Mesodermal cell (in vitro differentiated cells): ENCODE measurements at regions not wholly inside any gene's neighbourhood (a gene's known extent, or its start where the extent isn't known, plus 50 kb on each side); places are given as distances from the start of the nearest gene placed in this dataset.

Experiments
- H3K27ac ChIP-seq: 2 replicates; pipeline ENCODE4 v1.7.0; 2013; ENCODE audit warnings: mild to moderate bottlenecking, low read depth, low read length, moderate library complexity; ENCODE audit not compliant: severe bottlenecking
- H3K36me3 ChIP-seq: 2 replicates; pipeline ENCODE4 v1.7.1; 2013; ENCODE audit warnings: mild to moderate bottlenecking, low read length, moderate library complexity; ENCODE audit not compliant: control insufficient read depth, insufficient read depth
- H3K4me1 ChIP-seq: one replicate; pipeline ENCODE4 v1.7.1; 2013; ENCODE audit warnings: mild to moderate bottlenecking, low read length; ENCODE audit not compliant: insufficient read depth, control insufficient read depth, poor library complexity, severe bottlenecking
- H3K4me3 ChIP-seq: 2 replicates; pipeline ENCODE4 v1.7.0; 2013; ENCODE audit warnings: low read length, control low read depth, mild to moderate bottlenecking; ENCODE audit not compliant: insufficient read depth, poor library complexity, severe bottlenecking; ENCODE audit errors: extremely low read depth
- H3K9me3 ChIP-seq: 2 replicates; pipeline ENCODE4 v1.7.1; 2013; ENCODE audit warnings: mild to moderate bottlenecking, low read length, moderate library complexity; ENCODE audit not compliant: control insufficient read depth
- WGBS, 2 experiments: methylation state at CpG; one replicate each; pipeline ENCODE4 v1.1.5; 2013; ENCODE audit warnings: missing lambda C conversion rate in 2 of 2; ENCODE audit not compliant: insufficient coverage in 2 of 2; 5-methylcytosine and 5-hydroxymethylcytosine counted together

GRCh38 chr5:145118611-145119010 lies 716.5 kb downstream of the PRELID2 start:
- H3K4me3 ChIP-seq, result no peak overlapping the region
- H3K36me3 ChIP-seq, result no peaks in the 10 kb centered on the region
- no peak overlapping the region for H3K27ac ChIP-seq
- H3K9me3 ChIP-seq, result no peaks in the 10 kb centered on the region
- WGBS, 2 experiments, result 100% methylated on average over 1 of the region's 2 CpGs; no CpG with 5 or more reads in 1 of the 2 experiments
- H3K4me1 ChIP-seq, result no peaks in the 10 kb centered on the region

GRCh38 chr5:145118127-145118526 lies 717.0 kb downstream of the PRELID2 start:
- Histone ChIP-seq H3K4me1 (no peaks in the 10 kb centered on the region), H3K4me3 (no peak overlapping the region), H3K9me3 (no peaks in the 10 kb centered on the region), H3K27ac (no peak overlapping the region), H3K36me3 (no peaks in the 10 kb centered on the region)
- WGBS, 2 experiments, result no CpG with 5 or more reads among the region's 1 CpG

- Histone ChIP-seq H3K36me3 (no peaks in the 10 kb centered on the region), H3K4me1 (no peaks in the 10 kb centered on the region), H3K27ac (no peak overlapping the region), H3K4me3 (no peak overlapping the region), H3K9me3 (no peaks in the 10 kb centered on the region)
- WGBS, 2 experiments, result 86 to 93% methylated on average over 3 to 4 of the region's 4 CpGs
These were observed 717.9 kb downstream of the PRELID2 start for GRCh38 chr5:145117285-145117684.

- H3K36me3 ChIP-seq, result no peaks in the 10 kb centered on the region
- H3K4me3 ChIP-seq, result no peak overlapping the region
- no peaks in the 10 kb centered on the region for H3K9me3 ChIP-seq
- H3K27ac ChIP-seq, result no peak overlapping the region
- 54 to 71% methylated on average over 2 of the region's 3 CpGs for WGBS, 2 experiments
- H3K4me1 ChIP-seq, result peaks cover 6% of the 10 kb centered on the region
These were observed 723.7 kb downstream of the PRELID2 start for GRCh38 chr5:145111420-145111819.

- Histone ChIP-seq H3K9me3 (no peaks in the 10 kb centered on the region), H3K27ac (no peak overlapping the region), H3K4me3 (no peak overlapping the region), H3K36me3 (no peaks in the 10 kb centered on the region), H3K4me1 (peaks cover 6% of the 10 kb centered on the region)
These were observed 724.3 kb downstream of the PRELID2 start for GRCh38 chr5:145110834-145111233.

GRCh38 chr5:145110181-145110580 lies 725.0 kb downstream of the PRELID2 start:
- Histone ChIP-seq H3K27ac (no peak overlapping the region), H3K4me3 (no peak overlapping the region), H3K36me3 (no peaks in the 10 kb centered on the region), H3K9me3 (no peaks in the 10 kb centered on the region), H3K4me1 (peaks cover 6% of the 10 kb centered on the region)
- no CpG with 5 or more reads among the region's 5 CpGs for WGBS, 2 experiments

- Histone ChIP-seq H3K4me1 (no peaks in the 10 kb centered on the region), H3K4me3 (no peak overlapping the region), H3K9me3 (no peaks in the 10 kb centered on the region), H3K27ac (peak overlapping the region; percentile 16), H3K36me3 (no peaks in the 10 kb centered on the region)
- WGBS, 2 experiments, result 100% methylated on average over 1 to 2 of the region's 3 CpGs
These were observed 729.8 kb downstream of the PRELID2 start for GRCh38 chr5:145105384-145105783.

GRCh38 chr5:145104106-145104505 lies 731.0 kb downstream of the PRELID2 start:
- Histone ChIP-seq H3K36me3 (no peaks in the 10 kb centered on the region), H3K27ac (no peak overlapping the region), H3K4me1 (no peaks in the 10 kb centered on the region), H3K9me3 (no peaks in the 10 kb centered on the region), H3K4me3 (no peak overlapping the region)

- Histone ChIP-seq H3K27ac (no peak overlapping the region), H3K4me3 (no peak overlapping the region), H3K36me3 (no peaks in the 10 kb centered on the region), H3K4me1 (no peaks in the 10 kb centered on the region), H3K9me3 (no peaks in the 10 kb centered on the region)
- no CpG with 5 or more reads among the region's 3 CpGs for WGBS, 2 experiments
These were observed 733.9 kb downstream of the PRELID2 start for GRCh38 chr5:145101246-145101645.

- Histone ChIP-seq H3K27ac (no peak overlapping the region), H3K9me3 (no peaks in the 10 kb centered on the region), H3K36me3 (no peaks in the 10 kb centered on the region), H3K4me1 (no peaks in the 10 kb centered on the region), H3K4me3 (no peak overlapping the region)
- WGBS, 2 experiments, result 100% methylated on average over 1 of the region's 1 CpG
These were observed 745.0 kb downstream of the PRELID2 start for GRCh38 chr5:145090115-145090514.

GRCh38 chr5:145084834-145085233 lies 750.3 kb downstream of the PRELID2 start:
- Histone ChIP-seq H3K36me3 (no peaks in the 10 kb centered on the region), H3K4me1 (no peaks in the 10 kb centered on the region), H3K4me3 (no peak overlapping the region), H3K27ac (no peak overlapping the region), H3K9me3 (no peaks in the 10 kb centered on the region)
- WGBS, 2 experiments, result 93 to 100% methylated on average over 2 of the region's 2 CpGs

- Histone ChIP-seq H3K4me3 (no peak overlapping the region), H3K36me3 (no peaks in the 10 kb centered on the region), H3K4me1 (no peaks in the 10 kb centered on the region), H3K27ac (no peak overlapping the region), H3K9me3 (no peaks in the 10 kb centered on the region)
- 83 to 94% methylated on average over 5 of the region's 6 CpGs for WGBS, 2 experiments
These were observed 758.1 kb downstream of the PRELID2 start for GRCh38 chr5:145077028-145077427.
